NCI-H2171 treated with DMSO at 0.1 percent for 48 hours (cell line): ENCODE measurements at regions not wholly inside any gene's neighbourhood (a gene's known extent, or its start where the extent isn't known, plus 50 kb on each side); places are given as distances from the start of the nearest gene placed in this dataset.

Source experiments
- DNase-seq: peaks from one replicate; lab custom pipeline; 2025; lab: John Stamatoyannopoulos, UW

DNA sequence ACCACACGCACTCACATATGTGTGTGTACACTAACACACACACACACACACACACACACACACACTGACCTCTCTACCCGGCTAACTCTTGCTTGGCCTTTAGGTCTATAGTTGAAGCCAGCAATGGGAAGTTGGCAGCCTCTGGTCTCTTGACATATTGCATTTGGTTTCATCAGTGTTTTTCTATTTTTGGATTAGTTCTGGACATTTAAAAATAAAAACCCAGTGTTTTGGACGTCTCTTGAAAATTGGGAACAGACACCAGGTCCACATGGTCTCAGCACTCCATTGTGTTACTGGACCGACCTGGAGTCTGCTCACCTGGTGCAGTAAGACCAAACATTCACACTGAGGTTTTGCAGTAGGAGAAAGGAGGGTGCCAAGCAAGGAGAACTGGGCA lies 50.4 kb upstream of the AFF3 start:
- DNase-seq: no peak

DNA sequence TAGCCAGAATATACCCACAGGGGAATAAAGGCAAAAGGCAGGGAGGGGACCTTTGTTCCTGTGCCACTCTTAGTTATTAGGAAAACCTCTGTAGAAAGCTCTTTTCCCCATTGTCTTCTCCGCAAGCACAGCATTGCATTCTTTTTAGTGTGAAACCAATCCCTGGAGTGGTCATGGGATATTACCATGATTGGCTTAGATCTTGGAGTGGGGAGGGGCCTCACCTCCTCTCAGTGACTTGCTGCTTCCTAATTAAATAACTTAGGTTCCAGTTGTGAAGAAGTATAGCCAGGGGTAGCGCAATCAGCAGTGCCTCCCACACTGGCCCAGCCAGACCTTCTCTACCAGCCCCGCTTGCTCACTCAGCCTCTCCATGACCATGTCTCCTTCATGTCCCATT lies 49.9 kb upstream of the AFF3 start:
- DNase-seq: no peak
